ENCODE measurements at regions not wholly inside any gene's neighbourhood (a gene's known extent, or its start where the extent isn't known, plus 50 kb on each side); places are given as distances from the start of the nearest gene placed in this dataset.

- TF ChIP-seq CTCF (IDR thresholded peaks at IDR 0.05) (no peak), POLR2A (IDR thresholded peaks at IDR 0.05) (no peak), EP300 (IDR thresholded peaks at IDR 0.05) (no peak)
Measured at GRCh38 chrX:104319346-104319745, 64.6 kb upstream of the ESX1 start.
